ENCODE measurements at regions not wholly inside any gene's neighbourhood (a gene's known extent, or its start where the extent isn't known, plus 50 kb on each side); places are given as distances from the start of the nearest gene placed in this dataset.

- no peak for TF ChIP-seq CTCF (IDR thresholded peaks at IDR 0.05; ENCODE audit: low read depth, low read length, poor library complexity, severe bottlenecking)
- TF ChIP-seq EZH2phosphoT487 (IDR thresholded peaks at IDR 0.05; ENCODE audit: borderline replicate concordance, low read length), result no peak
These were observed 662.9 kb upstream of the TBL1XR1 start for GRCh38 chr3:177860184-177860583.
